SU-DHL-6 (cell line): ENCODE measurements at regions not wholly inside any gene's neighbourhood (a gene's known extent, or its start where the extent isn't known, plus 50 kb on each side); places are given as distances from the start of the nearest gene placed in this dataset.
"Not testable (repeated sequence)": the region's sequence is repeated elsewhere in the genome, so short reads cannot be mapped to it uniquely, and the experiment has no call there.

Experiments used
- H2AFZ ChIP-seq: fragments of 200-600 bp; sonication (generic); 2 replicates; pipeline ENCODE4 v1.6.1; 2014; ENCODE audit warnings: low read depth, mild to moderate bottlenecking, moderate library complexity, mixed read lengths, antibody characterized with exemption, low read length; ENCODE audit not compliant: severe bottlenecking
- H3F3A ChIP-seq: fragments of 200-600 bp; shearing (Covaris generic); 2 replicates; pipeline ENCODE4 v1.6.0; 2016; ENCODE audit warnings: antibody characterized with exemption, mild to moderate bottlenecking; ENCODE audit not compliant: insufficient read depth
- H3K27ac ChIP-seq: fragments of 200-600 bp; sonication (generic); 2 replicates; pipeline ENCODE4 v1.5.1; 2016; ENCODE audit warnings: low read depth, mild to moderate bottlenecking, low read length, moderate library complexity, mixed read lengths
- H3K27me3 ChIP-seq: fragments of 200-600 bp; sonication (generic), shearing (Covaris generic); 2 replicates; pipeline ENCODE4 v1.6.0; 2014; ENCODE audit warnings: mild to moderate bottlenecking, low read length
- H3K36me3 ChIP-seq: fragments of 200-600 bp; sonication (generic); 2 replicates; pipeline ENCODE4 v1.6.1; 2014; ENCODE audit warnings: mild to moderate bottlenecking, low read length, mixed read lengths
- H3K4me2 ChIP-seq: fragments of 300-600, 200-600 bp; shearing (Covaris generic), sonication (generic); 2 replicates; pipeline ENCODE4 v1.6.0; 2014; ENCODE audit warnings: low read length, low read depth, mild to moderate bottlenecking; ENCODE audit not compliant: poor library complexity, severe bottlenecking
- H3K4me3 ChIP-seq: fragments of 200-600 bp; sonication (generic); 2 replicates; pipeline ENCODE4 v1.5.1; 2014; ENCODE audit warnings: antibody characterized with exemption, low read length, mild to moderate bottlenecking, mixed read lengths; ENCODE audit not compliant: insufficient read depth, poor library complexity, severe bottlenecking
- H3K79me2 ChIP-seq: fragments of 200-600 bp; sonication (generic); 2 replicates; pipeline ENCODE4 v1.6.1; 2014; ENCODE audit warnings: mild to moderate bottlenecking, low read length, moderate library complexity; ENCODE audit not compliant: insufficient read depth
- H3K9ac ChIP-seq: fragments of 200-600 bp; sonication (generic); 2 replicates; pipeline ENCODE4 v1.7.0; 2014; ENCODE audit warnings: mild to moderate bottlenecking, low read length
- H3K9me2 ChIP-seq: fragments of 200-600 bp; sonication (generic); replicated peaks from 2 replicates; pipeline ENCODE4 v1.6.1; 2014; ENCODE audit warnings: low read length; ENCODE audit not compliant: insufficient read depth
- H3K9me3 ChIP-seq: fragments of 200-600 bp; sonication (generic); 2 replicates; pipeline ENCODE4 v1.6.1; 2014; ENCODE audit warnings: low read length, mixed read lengths; ENCODE audit not compliant: insufficient read depth
- H4K20me1 ChIP-seq: fragments of 200-600 bp; sonication (generic); 2 replicates; pipeline ENCODE4 v1.6.1; 2014; ENCODE audit warnings: low read depth, mild to moderate bottlenecking, antibody characterized with exemption, low read length, moderate library complexity, mixed read lengths
- EZH2phosphoT487 ChIP-seq: fragments of 200-600 bp; sonication (generic), shearing (Covaris generic); conservative IDR thresholded peaks from 2 replicates; pipeline ENCODE4 v1.6.1; 2018; ENCODE audit warnings: mild to moderate bottlenecking, antibody characterized with exemption, low read length, moderate library complexity, mixed read lengths
- TF ChIP-seq, protein P1 (sequence below): fragments of 200-600 bp; sonication (generic); IDR thresholded peaks from one replicate; pipeline ENCODE4 v1.5.1; 2017; ENCODE audit warnings: antibody characterized with exemption, mild to moderate bottlenecking, low read length, moderate library complexity; ENCODE audit not compliant: insufficient read depth, poor library complexity, severe bottlenecking

GRCh38 chr6:4421837-4422236 lies 286.5 kb upstream of the ECI2 start:
- Histone ChIP-seq H3K79me2 (no peaks in the 10 kb centered on the region), H3K27me3 (0 out of 2 replicates have a peak, but pooled peaks cover 4% of the 10 kb centered on the region), H3K9me3 (no peaks in the 10 kb centered on the region), H3K27ac (no peak overlapping the region), H4K20me1 (no peaks in the 10 kb centered on the region), H3K4me2 (no peak overlapping the region), H3K9ac (no peak overlapping the region), H3K4me3 (no peak overlapping the region), H3F3A (no peaks in the 10 kb centered on the region), H2AFZ (no peak overlapping the region), H3K36me3 (no peaks in the 10 kb centered on the region), H3K9me2 (no peaks in the 10 kb centered on the region)
- TF ChIP-seq, protein P1, sequence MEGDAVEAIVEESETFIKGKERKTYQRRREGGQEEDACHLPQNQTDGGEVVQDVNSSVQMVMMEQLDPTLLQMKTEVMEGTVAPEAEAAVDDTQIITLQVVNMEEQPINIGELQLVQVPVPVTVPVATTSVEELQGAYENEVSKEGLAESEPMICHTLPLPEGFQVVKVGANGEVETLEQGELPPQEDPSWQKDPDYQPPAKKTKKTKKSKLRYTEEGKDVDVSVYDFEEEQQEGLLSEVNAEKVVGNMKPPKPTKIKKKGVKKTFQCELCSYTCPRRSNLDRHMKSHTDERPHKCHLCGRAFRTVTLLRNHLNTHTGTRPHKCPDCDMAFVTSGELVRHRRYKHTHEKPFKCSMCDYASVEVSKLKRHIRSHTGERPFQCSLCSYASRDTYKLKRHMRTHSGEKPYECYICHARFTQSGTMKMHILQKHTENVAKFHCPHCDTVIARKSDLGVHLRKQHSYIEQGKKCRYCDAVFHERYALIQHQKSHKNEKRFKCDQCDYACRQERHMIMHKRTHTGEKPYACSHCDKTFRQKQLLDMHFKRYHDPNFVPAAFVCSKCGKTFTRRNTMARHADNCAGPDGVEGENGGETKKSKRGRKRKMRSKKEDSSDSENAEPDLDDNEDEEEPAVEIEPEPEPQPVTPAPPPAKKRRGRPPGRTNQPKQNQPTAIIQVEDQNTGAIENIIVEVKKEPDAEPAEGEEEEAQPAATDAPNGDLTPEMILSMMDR: no peak
- no peak for TF ChIP-seq EZH2phosphoT487

DNA sequence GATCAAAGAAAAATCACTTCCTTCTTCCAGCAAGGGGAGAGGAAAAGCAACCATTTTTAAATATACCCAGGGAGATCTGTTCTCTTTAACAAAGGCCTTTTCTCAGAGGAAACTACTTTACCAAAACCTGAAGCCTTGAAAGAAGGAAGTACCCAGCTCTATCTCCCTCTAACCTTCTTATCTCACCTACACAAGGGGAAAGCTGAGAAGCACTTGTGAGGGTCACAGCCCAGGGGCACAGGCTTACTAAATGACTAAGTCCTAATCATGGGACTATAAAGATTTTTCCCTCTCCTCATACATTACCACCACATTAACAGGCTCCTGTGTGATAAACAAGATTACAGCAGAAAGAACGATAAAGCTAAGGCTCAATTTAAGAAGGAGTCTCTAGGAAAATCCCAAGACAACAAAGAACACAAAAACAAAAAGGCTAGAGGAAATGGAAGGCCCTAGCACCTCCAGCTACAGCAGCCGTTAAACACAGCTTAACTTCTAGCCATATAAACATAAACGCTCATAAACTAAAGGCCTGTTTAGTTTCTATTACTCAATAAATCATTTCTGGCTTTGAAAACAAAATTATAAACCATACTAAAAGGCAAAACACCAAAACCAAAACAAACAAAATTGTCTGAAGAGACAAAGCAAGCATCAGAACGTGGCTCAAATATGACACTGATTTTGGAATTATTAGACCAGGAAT lies 284.9 kb upstream of the ECI2 start:
- no peak for TF ChIP-seq EZH2phosphoT487
- TF ChIP-seq, protein P1: no peak
- Histone ChIP-seq H2AFZ (no peak overlapping the region), H3K4me2 (no peak overlapping the region), H3K27ac (no peak overlapping the region), H3K9ac (no peak overlapping the region), H3K27me3 (0 out of 2 replicates have a peak, but pooled peaks cover 4% of the 10 kb centered on the region), H3K36me3 (no peaks in the 10 kb centered on the region), H4K20me1 (no peaks in the 10 kb centered on the region), H3K79me2 (no peaks in the 10 kb centered on the region), H3K9me2 (no peaks in the 10 kb centered on the region), H3K9me3 (no peaks in the 10 kb centered on the region), H3F3A (no peaks in the 10 kb centered on the region), H3K4me3 (no peak overlapping the region)

DNA sequence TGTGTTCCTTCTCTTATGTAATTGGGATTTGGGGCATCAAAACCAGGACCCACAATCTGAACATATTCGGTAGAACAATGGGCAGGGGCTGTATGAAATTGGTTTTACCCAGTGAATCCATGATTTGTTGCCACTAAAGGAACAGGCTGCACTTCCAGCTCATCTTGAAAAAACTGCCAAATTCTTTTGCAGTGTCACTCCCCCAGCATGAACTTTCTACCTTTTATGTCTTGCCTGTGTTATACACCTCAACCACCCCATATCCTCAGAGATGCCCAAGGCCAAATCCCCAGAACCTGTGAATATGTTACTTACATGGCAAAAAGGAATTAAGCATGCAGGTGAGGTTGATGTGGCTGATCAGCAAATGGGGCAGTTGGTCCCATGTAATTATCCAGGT lies 280.2 kb upstream of the ECI2 start:
- no peaks in the 10 kb centered on the region for H3K9me3 ChIP-seq
- H3K27me3 ChIP-seq: no peaks in the 10 kb centered on the region
- TF ChIP-seq, protein P1: no peak
- no peak for TF ChIP-seq EZH2phosphoT487
- H3K4me3 ChIP-seq: no peak overlapping the region
- no peaks in the 10 kb centered on the region for H3K79me2 ChIP-seq
- no peaks in the 10 kb centered on the region for H4K20me1 ChIP-seq
- no peaks in the 10 kb centered on the region for H3K36me3 ChIP-seq
- H3F3A ChIP-seq: no peaks in the 10 kb centered on the region
- H3K27ac ChIP-seq: no peak overlapping the region
- H3K9ac ChIP-seq: no peak overlapping the region
- no peak overlapping the region for H3K4me2 ChIP-seq
- no peaks in the 10 kb centered on the region for H3K9me2 ChIP-seq
- H2AFZ ChIP-seq: no peak overlapping the region

GRCh38 chr6:4414078-4414477 lies 278.7 kb upstream of the ECI2 start:
- not testable (repeated sequence) for H3K9ac ChIP-seq, H3K36me3 ChIP-seq, H2AFZ ChIP-seq, H3K79me2 ChIP-seq, H3K9me2 ChIP-seq, H4K20me1 ChIP-seq, H3K4me2 ChIP-seq, H3K9me3 ChIP-seq, H3K27ac ChIP-seq, H3K4me3 ChIP-seq, H3K27me3 ChIP-seq, H3F3A ChIP-seq
